GOT3 (cell line): ENCODE measurements at regions not wholly inside any gene's neighbourhood (a gene's known extent, or its start where the extent isn't known, plus 50 kb on each side); places are given as distances from the start of the nearest gene placed in this dataset.
"Not testable (repeated sequence)": the region's sequence is repeated elsewhere in the genome, so short reads cannot be mapped to it uniquely, and the experiment has no call there.

Experiments
- DNase-seq: peaks from one replicate; lab custom pipeline; 2025; ENCODE audit warnings: mixed read lengths; lab: John Stamatoyannopoulos, UW

DNA sequence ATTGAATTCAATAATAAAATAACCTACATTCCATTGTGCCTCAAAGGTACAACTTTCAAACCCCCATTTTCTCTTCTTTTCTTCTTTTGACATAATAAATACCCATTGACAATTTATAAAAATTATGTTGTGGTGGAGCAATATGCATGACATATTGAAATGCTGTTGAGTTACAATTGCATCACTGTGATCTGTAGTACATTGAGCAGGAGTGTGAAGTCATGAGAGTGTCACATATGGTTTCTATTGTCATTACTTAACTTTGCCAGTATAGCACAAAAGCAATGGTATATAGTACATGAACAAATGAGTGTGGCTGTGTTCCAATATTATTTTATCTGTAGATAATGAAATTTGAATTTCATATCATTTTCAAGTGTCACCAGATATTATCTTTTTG lies 441.3 kb downstream of the GJA1 start:
- no peak for DNase-seq

DNA sequence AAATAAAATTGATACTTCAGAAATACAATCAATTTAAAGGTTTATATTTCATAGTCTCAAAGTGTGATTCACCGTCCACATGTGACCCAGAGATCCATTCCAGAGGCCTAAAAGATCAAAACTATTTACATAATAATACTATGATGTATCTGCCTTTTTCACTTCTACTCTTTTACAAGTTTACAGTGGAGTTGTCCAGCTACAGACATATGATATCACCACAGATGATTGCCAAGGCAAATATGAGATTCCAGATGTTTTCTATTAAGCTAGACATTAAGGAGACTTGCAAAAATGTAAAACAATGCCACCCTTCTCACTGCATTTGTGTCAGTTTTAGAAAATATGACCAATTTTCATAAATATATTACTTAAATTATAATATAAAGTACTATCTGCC lies 443.7 kb downstream of the GJA1 start:
- no peak for DNase-seq

DNA sequence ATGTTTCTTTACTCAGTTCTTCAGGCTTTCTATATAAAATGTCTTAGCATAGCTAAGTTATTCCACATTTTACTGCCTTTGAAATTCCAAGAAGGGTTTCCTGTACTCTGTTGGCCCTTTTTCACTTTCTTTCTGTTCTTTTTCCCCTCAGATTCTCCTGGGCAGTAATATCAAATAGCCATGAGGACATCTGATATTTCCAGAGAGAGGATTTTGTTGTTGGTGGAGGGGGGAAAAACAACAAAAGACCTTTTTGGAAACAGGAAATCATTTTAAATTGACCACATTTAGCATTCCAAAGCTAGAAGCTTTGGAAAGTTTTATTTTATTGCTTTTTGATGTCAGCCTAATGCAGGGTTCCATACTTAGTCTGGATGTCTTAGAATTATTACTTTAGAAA lies 445.4 kb downstream of the GJA1 start:
- no peak for DNase-seq

DNA sequence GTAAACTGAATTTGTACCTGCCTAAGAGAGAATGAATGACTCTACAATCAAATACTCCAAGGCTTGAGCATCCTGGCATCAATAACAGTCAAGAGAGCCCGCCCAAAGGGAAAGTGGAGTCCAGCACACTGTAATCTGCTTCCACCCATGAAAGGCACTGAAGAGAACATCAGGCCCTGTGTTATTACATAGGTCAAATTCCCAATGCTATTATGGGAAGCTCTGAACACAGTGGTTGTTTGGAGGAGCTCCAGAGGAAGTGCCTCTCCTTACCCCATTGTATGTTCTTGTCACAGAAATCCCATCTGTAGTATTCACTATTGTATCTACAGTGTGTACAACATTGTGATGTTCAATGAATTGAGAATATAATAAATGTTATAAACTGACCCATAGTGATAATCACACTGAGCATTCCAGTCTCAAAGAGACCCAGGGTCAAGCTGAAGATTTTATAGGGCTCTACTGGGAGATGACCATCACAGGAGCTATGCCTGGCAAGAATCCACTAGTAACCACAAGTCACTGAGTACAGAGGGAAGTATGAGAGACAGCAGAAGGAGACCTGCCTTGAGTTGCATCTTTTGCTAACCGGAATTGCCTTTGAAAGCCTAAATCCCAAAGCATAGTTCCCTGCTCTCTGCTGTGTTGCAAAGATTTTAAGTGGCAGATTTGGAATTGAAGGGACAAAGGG lies 446.7 kb downstream of the GJA1 start:
- peak; percentile 35 for DNase-seq

DNA sequence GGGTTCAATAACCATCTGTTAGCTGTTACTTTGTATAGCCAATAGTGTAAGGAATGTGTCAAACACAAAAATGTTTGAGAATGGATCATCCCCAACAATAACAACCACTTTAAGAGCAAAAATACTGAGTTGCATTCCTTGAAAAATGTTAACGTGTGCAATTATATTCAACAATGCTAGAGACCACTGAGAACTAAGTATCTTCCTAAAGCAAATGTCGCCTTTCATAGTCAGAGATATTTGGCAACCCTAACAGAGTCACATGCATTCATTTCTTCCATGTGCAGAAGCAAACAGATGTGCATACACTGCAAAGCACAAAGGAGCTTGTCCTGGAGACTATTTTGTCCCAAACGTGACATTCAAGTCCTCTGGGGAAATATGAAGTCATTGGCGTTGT lies 448.6 kb downstream of the GJA1 start:
- DNase-seq, result no peak

DNA sequence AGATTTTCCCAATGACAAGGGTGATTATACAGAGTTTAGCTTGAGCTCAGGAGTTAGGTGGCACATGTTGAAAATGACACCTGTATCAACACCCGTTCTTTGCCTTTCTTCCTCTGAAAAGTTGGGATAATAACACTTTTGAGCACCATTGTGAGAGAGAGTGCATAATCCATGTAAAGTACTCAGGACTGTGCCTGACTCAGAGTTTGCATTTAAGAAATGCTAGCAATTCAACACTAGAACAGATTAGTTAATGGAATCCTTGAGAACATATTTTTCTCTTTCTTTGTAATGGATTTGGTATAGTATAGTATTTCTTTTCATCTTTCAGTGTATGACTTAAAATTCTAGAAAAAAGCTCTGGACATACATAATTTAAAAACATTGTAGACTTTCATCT lies 449.2 kb downstream of the GJA1 start:
- no peak for DNase-seq

DNA sequence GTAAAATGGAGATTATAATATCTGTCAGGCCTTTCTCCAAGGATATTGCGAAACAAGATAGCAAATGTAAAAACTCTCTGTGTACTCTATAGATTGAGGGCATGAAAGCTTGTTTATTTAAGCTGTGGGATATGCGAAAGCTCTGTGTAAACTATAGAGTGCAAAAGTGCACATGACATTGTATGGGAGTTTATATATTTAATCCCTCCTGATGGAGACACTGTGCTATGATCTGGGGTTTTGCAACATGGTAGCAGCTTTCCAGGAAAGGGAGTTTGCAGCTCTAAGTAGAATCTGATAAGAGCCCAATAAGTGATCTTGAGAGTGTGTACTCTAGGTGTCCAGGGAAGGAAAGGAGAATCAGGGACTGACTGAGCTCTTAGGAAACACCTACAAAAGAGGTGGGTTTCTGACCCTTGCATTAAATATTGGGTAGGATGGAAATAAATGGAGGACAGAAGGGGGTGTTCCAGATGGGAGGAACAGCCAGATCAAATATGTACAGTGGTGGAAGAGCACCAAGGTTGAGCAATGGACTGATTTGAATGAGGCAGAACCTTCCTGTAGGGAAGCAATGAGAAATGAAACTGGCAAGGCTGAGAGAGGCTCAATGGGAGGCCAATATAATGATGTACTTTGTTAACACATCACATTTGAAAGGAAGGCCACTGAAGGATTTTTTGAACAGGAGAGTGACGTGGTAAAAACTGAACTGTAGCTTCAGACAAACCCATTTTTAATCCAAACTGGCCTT lies 450.1 kb downstream of the GJA1 start:
- no peak for DNase-seq

DNA sequence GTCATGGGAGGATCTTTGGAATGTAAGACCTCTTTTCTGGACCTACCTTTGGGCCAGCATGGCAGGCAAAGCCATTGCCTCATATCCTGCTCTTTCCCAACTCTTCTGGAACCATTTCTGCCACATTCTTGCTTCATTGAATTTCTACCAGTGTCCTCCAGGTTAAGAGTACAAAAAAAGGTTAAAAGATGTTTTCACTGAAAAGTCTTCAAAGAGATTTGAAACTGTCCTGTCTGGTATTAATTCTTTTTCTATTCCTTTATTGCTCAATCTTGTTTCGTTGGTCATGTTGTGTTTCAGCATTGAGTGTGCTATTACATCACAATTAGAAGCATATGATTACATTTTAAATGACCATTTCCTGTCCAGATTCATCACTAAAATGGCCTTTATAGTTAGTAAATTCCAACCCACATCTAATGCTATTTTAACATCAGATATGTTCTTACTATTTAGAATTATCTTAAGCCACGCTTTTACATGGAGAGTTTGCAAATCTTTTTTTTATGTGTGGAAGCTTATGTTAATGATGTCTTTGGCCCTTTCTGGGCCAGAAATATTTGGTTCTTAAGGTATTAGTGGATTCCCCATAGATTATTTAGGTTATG lies 450.9 kb downstream of the GJA1 start:
- DNase-seq, result no peak

DNA sequence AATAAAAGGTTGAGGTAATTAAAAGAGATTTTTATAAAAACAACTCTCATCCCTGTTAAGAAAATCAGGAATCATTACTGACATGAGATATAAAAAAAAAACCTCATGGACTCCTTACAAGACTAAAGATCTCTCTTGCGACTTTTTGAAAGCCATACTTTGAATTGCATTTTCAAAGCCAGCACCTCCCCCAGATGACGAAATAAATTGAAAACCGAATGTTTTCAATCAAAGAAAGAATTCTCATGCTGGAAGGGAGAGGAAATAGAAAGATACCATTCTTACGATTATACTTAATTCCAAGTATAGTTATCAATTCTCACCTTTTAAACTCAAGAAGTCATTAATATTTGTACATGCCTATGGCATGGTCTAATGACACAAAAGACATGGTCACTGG lies 452.3 kb downstream of the GJA1 start:
- no peak for DNase-seq

DNA sequence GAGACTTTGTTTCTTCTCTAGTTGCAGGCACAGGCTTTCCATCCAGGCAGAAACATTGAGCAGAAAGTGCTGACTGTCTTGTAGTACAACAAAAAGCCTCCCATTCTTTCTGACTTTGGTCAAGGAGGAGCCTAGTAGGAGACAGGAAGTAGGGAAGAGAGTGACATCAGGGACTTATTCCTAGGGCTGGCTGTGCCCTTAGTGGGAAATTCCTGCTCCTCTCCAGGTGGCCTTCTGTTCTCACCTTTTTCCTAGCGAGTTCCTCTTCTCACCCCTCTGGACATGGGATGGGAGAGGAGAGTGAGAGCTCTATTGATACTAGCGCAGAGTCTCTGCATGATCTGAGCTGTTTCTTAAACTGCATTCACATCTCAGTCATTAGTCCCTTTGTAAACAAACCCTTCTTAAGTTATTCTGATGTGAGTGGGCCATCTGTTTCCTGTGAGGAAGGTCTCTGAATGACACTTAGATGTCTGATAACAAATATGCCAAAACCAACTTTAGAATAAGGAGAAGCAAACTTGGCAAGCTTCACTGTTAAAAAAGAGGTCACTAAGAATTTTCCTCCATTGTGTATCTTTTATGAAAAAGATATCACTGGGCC lies 455.0 kb downstream of the GJA1 start:
- no peak for DNase-seq

DNA sequence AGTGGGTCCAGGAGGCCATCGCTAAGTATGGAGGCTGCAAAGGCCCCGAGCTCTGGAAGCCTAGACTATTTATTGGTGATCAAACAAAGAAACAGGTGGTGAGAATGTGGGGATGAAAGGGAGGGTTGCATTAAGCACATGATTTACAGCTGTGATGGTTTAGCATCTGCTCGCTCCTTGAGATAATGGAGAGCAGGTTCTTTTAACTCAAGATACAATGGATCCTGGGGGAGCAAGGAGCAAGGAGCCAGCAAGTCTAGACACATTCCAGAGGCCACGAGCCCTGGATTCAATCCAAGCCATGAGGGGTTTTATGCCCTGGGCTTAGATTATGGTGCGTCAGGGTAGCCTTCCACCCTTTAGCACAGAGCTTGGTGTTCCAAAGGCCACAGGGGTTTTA lies 460.3 kb downstream of the GJA1 start:
- not testable (repeated sequence) for DNase-seq

DNA sequence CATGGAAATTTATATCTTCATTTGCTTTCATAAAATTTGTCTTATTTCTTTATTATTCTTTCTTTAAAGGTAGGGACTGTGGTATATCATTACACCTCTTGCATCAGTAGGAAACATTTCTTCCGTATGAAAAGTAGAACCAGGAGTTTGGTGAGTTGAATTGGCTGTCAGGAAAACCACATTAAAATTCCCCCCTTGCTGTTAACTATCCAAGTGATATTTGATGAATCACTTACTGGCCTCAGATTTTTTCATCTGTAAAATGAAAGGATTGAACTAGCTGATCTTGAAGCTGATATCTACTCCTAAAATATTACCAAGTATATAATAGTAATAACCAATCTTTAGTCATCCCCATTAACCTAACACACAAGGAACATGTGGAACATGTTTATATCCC lies 460.9 kb downstream of the GJA1 start:
- no peak for DNase-seq

DNA sequence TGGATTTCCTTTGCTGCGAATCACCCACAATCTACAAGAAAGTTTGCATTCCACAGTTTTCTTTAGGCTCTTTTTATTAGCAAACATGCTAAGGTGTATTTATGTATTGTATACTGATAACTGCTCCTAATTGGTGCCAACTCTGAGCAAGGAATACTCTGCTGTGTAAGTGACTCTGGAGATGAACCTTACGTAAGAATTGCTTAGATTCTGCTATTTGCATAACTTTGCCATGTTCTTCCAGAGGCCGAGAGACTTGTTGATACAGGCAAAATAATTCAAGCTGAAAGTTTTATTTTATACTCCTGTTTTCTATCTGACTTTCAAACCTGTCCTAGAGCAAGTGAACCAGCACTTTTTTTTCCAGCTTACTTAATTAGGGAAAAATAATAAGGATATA lies 461.3 kb downstream of the GJA1 start:
- no peak for DNase-seq

DNA sequence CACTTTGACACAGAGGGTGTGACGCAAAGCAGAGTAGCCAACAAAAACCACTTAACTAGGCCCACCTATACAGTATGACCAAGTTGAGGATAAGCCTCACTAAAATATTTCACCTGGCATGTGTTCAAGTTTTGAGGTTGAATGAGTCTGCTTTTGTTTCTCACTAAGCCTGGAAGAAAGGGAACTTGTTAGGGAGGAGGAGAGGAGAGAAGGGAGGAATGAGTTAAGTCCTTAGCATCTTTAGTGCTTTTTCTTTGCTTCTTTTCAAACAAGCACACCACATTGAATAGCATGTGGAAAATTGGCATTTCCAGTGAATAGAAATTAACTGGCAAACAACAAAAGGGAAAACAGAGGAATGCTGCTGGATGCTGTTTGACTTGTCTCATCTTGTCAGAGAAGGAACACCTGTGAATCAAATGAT lies 461.9 kb downstream of the GJA1 start:
- DNase-seq, result no peak

DNA sequence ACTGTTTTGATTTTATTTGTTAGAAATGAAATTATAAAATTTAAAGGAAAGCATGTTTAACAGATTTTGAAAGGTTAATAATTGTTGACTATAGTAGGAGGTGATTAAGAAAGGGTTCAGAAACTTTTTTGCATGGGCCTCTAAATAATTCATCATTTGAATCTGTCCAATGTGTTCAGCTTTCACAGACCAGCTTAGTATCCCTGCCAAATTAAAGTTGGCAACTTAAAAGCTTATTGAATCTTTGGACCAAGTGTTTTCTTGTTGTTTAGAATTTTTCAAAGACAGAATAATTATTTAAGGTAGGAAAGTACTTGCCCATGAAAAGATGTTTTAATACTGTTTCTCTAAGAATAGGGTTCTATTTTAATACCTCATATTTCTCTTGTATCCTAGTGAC lies 466.0 kb downstream of the GJA1 start:
- no peak for DNase-seq

DNA sequence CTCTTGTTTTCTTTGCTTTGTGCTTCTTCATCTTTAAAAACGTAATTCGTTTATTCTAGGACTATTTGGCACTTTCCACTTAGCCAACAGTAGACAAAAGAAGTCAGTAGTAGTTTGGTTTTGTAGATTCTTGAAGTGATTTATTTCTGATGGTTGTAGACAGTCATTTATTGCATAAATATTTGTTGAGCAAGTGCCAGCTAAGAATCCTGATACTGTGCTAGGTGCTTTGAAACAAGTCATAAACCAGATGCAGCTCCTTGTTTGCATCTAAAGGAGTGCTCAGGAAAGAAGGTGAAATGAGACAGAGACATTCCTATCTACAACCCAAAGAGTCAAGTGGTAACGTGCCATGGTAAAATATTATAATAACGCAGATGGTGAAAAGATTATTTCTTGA lies 469.1 kb downstream of the GJA1 start:
- DNase-seq, result no peak

DNA sequence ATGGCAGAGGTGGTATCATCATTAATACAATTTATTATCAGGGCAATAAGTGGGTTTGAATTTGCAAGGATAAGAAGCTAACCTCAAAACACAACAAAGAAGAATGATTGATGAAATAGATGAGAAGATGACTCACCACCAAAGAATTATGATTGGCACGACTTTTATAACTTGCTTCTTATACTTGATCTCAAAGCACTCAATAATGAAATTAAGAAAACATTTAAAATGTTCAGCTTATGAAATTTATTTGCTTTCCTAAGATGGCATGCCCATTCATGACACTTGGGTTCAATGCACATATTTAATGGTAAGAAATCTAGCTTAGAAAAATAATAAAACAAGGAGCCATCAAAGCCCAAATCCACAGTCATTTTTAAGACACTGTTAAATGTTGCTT lies 477.5 kb downstream of the GJA1 start:
- no peak for DNase-seq

DNA sequence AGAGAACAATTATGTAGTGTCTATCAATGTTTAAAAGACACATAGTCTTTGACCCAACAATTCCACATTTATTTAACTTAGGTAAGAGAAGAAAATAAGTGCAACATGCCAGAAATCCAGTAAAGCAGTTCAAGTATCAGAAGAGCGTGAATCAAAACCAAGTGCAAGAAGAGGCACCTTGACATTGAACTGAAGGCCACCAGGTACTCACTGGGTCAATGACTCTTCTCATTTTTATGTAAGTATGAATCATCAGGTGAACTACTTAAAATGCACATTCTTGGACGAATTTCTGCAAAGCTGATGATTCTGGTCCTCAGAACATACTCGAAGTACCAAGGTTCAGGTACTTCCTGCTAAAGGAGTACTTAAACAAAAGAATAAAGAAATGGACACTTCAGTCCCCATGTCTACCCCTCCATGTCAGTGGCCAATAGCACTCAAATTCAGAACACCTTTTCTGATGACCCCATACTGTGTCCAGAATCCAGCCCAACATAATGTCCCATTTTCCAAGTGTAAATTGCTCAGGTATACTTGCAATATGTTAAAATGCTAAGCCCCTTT lies 481.9 kb downstream of the GJA1 start:
- DNase-seq, result no peak

DNA sequence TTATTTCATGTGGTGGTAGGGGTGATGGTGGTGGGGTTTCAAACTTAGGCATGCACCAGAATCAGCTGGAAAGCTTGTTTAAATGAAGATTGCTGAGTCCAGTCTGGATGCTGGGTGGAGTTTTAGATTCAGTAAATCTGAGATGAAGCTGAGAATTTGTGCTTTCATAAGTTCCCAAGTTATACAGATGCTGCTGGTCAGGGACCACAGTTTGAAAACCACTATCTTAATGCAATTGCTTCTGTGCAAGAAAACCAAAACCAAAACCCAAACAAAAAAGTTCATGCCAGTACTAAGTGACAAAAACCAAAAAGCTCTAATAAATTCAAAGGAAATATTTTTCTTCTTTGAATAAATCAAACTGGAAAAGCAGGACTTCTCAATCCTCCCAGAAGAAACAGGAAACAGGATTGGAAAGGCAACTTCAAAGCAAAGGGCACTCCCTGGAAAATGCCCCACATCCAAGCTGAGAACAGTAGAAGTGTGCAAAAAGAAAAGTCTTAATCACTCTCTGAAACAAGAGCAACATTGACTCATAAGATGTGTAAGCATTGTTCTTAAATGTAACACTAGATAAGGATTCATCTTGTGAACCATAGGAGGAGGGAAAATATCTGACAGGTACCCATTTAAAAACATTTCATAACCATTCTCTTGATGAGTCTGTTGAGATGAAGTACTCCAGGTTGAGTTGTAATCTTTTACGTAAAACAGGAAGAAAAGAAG lies 481.5 kb upstream of the HSF2 start:
- no peak for DNase-seq

DNA sequence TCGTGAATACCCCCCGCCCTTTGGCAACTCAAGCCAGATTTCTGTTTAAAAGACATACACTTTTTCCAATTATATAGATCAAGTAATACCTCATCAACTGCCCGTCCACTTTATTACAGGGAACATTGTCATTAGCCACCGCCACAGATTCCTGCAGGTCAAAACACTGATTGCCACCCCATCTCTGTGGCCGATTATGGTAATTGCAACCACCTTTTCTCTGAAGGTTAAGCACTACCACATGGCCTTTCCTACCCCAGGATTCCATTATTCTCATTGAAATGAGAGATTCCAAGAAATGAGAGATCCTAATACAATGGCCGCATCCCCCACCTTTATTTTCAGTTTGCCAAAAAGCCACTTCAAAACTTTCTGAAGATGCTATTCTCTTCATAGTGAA lies 478.8 kb upstream of the HSF2 start:
- DNase-seq, result no peak

DNA sequence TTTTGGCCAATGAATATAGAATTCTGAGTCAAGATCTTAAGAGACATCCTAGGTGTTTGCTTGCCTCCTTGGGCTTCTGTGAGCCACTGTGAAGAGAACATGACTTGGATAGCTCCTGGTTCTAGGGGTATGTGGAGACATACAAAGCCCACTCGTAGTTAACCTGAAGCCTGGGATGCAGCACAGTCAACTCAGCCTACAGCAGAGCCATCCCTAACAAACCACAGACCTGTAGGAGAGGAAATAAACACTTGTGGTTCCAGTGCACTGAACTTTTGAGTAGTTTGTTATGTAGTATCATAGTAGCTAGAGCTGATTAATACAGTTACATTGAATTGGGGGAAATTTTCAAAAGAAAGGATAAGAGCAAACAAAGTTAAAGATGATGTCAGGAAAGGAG lies 474.4 kb upstream of the HSF2 start:
- DNase-seq, result no peak
